NCI-H345 (cell line): ENCODE measurements at regions not wholly inside any gene's neighbourhood (a gene's known extent, or its start where the extent isn't known, plus 50 kb on each side); places are given as distances from the start of the nearest gene placed in this dataset.
"Not testable (repeated sequence)": the region's sequence is repeated elsewhere in the genome, so short reads cannot be mapped to it uniquely, and the experiment has no call there.

ENCODE experiments used
- DNase-seq: peaks from one replicate; lab custom pipeline; 2025; lab: John Stamatoyannopoulos, UW

DNA sequence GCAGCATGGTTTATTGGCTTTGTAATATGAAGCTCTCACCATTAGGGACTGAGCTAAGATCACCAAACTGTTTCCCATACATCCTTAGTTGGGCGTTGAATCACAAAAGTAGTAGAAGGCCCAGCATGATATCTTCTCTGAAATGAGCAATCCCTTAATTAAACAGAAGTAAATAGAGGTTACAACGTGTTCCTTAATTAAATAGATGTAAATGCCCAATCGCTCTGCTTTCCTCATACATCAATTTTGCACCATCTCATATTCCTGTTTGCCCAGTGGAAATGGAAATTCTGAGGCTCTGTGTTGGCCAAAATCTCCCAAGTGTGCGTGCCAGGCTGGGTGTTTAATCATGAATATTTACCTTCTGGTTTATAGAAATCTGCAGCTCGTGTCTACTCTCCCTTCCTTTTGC is 107.4 kb upstream of the FOXB1 start:
- no peak for DNase-seq

- no peak for DNase-seq
Observed at GRCh38 chr15:59894835-59895234, 109.3 kb upstream of the FOXB1 start.

DNA sequence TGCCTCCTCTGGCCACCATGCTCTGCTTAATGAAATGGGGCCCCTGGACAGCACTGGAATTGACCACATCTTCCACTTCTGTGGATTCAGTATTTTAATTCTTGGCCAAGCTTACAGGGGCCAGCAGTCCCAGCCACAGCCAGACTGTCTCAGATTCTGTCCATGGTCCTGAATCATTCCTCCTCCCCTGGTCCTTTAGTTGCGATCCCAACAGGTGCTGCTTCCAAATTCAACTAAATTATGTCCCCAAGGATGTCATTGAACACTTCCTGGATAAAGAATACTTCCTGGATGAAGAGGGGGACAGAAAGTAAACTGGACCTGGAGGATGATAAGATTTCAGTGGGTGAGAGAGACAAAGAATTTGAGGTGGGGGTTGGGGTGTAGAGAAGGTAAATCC is 111.1 kb upstream of the FOXB1 start:
- no peak for DNase-seq

GRCh38 chr15:59887870-59888269 is 116.2 kb upstream of the FOXB1 start:
- not testable (repeated sequence) for DNase-seq

DNA sequence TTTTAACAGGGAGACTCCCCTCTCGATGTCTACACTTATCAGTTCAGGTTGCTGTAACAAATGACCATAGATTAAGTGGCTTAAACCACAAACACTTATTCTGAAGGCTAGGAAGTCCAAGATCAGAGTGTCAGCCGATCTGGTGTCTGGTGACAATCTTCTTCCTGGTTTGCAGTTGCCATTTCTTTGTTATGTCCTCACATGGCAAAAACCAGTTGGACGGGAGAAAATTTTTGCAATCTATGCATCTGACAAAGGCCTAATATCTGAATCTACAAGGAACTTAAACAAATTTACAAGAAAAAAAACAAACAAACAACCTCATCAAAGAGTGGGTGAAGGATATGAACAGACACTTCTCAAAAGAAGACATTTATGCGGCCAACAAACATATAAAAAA is 116.9 kb upstream of the FOXB1 start:
- no peak for DNase-seq

GRCh38 chr15:59886441-59886840 is 117.7 kb upstream of the FOXB1 start:
- peak; percentile 30 for DNase-seq

DNA sequence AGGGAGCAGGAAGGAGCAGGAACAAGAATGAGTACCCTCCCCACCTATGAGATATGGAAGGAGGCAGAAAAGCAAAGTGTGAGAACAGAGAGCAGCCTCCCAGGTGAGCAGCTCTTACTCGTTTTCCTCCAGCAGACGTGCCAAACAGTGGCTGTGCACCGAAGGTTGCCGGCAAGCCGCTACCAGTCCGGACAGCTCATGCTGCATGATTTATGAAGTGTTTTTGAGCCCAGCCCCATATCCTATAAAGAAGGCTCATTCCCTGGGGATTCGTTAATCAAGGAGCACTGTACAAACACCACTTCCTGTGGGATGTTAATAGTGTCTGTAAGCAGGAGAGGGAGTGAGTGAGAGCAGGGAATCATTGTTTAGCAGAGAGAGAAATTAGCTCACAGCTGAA is 118.3 kb upstream of the FOXB1 start:
- peak; percentile 69 for DNase-seq

DNA sequence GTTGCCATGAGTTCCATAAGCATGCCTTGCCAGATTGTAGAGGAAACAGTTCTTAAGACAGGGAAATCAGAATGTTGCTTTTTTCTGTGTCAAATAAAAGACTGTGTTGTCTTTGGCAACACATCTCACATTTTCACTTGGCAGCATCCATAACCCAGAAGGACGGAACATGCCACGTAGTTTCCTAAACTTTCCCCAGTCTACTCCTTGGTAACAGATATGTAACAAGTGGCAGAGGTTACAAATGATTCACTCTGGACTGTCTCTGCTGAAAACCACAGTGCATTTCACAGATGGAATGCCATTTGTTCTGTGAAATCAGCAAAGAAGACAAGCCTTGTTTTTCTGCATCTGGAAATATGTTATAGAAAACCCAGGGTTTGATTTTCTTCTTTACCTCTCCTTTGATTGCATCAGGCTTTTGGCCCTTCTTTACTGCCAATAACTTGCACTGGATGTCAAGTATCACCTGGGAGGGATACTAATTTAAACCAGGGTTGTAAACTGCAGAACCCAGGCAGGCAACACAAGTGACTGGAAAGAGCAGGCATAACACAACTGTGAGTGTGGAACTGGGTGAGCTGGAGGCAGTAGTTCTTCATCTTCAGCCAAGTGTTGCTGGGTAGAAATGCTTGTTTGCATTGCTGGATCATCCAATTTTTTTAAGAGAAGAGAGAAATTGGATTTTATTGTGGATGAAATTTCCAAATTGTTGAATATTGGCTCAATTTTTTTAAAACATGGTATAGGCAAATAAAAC is 124.4 kb upstream of the FOXB1 start:
- no peak for DNase-seq

DNA sequence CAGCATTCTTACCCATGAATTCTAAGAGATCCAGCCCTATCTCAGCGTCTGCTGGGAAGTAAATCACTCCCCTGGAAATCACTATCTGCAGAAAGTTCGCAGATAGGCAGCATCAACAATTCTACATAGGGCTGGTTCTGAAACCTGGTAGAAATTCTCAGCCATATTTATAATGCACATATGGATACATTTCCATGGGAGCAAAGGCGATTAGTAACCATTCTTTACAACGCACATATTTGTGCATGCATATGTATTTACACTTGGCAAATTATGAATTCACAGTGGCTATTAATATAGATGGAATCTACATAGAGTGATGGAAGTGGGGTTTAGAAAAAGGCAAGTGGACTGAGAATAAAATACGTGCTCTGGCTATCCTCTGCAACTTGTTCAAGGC is 128.0 kb upstream of the FOXB1 start:
- DNase-seq: no peak

GRCh38 chr15:59873644-59874272 is 130.4 kb upstream of the FOXB1 start:
- no peak for DNase-seq

DNA sequence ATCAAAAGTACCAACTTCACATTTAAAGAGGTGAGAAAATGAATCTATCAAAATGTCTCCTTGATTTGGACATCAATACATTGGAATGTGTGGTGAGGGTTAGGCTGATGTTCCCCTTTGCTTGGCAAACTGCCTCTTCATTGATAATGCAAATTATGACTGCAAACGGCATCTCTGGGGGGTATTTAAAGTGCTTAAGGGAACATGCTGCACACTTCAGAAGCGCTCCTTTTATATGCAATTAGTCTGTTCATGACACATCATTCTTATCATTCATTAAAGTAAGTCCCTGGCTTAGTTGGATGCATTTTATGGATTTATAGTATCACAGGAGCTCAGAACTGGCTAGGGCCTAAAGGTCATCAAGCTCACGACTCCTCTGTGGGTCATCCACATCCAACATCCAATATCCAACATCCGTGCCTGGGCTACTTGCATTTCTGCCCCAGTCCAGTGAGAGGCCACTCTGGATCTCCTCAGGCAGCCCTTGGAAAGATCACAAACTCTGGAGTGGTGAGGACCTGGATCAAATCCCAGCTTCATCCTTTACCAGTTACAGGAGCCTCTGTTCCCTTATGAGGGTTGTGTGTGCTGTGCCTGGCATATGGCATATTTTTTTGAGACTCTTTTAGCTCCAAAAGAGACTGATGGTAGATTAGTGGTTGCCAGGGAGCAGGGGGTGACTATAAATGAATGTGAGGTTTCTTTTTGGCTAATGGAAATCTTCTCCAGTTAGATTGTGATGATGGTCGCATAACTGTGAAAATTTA is 136.8 kb upstream of the FOXB1 start:
- no peak for DNase-seq

DNA sequence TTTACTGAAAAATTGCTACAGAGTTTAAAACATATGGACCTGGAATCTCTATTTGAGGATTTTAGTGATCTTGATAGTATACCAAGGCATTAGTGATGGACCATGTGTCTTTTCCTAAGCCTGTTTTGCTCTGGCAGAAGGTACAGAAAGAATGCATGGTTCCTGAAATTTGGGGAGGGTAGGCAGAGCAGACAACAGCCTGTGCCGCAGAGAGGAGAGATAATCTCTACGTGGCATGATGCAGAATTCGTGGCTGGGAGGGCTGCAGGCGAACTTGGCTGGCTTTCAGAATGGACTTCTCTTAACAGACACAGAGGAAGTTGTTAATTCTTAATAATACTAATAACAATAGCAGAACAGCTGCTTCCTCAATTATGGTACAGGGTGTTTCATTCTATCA is 137.5 kb upstream of the FOXB1 start:
- no peak for DNase-seq

DNA sequence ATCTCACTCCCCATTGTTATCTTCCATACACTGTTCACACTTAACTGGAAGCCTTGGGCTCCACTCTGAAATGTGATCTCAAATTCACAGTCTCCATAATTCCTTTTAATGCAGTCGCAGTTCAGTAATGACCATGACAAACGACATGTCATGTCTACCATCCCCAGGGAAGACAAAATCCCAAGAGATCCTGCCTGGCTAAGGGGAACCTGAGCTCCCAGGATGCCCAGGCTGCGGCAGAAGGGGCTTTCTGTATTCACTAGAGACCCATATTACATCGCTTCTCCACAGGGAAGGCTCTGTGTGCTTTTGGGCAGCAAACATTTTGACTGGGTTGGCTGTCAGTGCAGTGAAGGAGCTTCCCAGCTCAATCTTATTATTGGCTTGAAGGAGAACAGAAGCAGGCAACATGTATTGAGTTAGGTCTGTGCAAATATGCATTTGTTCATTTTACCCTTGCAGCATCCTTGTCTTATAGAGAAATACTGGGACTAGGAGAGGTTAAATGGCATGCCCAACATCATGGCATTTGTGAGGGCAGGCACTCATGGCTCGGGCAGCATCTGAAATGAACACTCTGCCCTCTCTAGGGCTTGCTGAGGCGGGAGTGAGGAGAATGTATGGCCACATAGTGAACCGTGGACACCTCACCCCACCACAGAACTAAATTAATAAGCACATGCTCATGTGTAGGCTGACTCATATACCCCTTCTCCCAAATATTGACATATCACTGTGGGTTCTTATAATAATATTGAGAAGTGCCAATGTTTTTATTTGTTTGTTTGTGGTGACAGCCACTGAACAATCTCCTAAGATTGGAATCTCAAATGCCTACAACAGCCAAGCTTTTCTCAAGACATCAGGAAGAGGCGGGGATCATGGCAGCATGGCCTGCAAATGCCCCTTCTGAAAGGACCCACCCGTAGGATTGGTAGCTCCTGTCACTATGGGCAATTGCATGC is 141.6 kb upstream of the FOXB1 start:
- DNase-seq: peak; percentile 12

GRCh38 chr15:59847968-59848367 is 156.1 kb upstream of the FOXB1 start:
- DNase-seq: no peak

- DNase-seq: no peak
Observed at GRCh38 chr15:59845942-59846499, 156.9 kb upstream of the BNIP2 start.

DNA sequence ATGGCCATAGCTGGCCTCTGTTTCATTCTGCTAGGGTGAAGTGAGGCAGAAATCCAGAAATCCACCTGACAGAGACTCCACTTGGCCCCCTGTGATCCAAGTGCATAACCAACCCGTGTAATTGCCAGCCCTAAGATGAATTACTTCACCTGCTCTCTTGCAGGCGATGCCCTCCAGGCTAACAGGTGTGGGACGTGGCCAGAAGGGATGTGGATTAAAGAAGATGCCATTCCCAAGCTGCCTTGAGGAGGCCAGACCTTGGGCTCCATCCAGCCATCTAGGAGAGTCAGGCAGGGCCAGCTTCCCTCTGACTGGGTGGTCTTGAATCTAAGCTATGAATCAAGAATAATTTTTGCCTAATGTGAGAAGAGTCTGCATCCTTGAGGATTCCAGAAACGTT is 154.5 kb upstream of the BNIP2 start:
- DNase-seq: no peak

- DNase-seq: no peak
Observed at GRCh38 chr15:59841036-59841435, 151.9 kb upstream of the BNIP2 start.

DNA sequence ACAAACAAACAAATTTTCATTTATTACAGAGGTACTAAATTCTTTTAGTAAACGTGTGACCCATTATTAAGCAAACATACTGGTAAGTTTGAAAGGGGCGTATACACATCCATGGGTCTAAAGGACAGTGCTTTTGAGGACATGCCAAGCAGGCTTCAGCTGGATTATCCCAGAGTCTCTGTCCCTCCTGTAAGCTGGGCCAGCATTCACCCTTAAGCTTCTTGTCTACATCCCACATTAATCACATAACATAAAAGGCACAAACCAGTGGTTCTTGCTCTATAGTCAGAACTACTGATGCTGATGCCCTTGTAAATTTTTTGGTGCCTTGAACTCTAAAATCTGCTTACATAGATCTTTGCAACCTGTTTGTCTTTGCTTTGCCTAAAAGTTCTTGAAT is 150.8 kb upstream of the BNIP2 start:
- no peak for DNase-seq

- no peak for DNase-seq
Observed at GRCh38 chr15:59838900-59839299, 149.8 kb upstream of the BNIP2 start.

GRCh38 chr15:59835776-59836175 is 146.7 kb upstream of the BNIP2 start:
- no peak for DNase-seq

DNA sequence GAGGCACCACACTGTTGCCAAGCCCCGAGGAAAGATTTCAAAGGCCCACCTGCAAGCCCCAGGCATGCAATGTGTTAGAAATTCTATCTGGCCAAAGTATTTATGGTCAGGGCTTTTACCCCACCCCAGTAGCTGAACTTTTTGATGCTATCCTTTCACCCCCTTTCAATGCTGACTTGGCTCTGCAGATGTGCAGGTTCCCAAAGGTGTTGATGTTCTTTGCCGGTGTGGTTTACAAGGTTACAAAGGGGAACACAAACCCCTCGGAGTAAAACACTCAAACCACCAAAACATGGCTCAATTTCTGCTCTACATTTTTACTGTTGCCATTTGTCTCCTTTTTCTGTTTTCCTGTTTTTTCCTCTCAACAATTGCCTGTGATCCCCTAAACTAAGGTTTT is 145.4 kb upstream of the BNIP2 start:
- DNase-seq: no peak

DNA sequence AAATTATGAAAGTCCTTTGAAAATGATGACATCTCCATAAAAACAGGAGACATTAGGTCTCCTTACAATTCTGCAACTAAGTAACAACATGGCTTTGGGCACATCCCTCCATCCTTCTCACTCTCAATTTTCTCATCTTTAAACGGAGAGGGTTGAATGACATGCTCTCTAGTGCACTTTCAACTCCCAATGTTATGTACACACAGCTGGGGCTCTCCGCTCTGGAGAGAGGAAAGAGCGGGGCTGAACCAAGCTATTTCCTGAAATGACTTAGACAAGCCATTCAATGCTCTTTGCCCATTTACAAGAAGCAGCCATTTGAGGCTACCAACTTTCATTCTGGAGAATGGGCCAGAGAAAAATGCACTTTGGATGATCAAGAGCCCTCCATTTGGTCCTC is 144.2 kb upstream of the BNIP2 start:
- DNase-seq: peak; percentile 55
